Lower leg skin (tissue), 3 donors: ENCODE measurements at regions not wholly inside any gene's neighbourhood (a gene's known extent, or its start where the extent isn't known, plus 50 kb on each side); places are given as distances from the start of the nearest gene placed in this dataset.
"Not testable (repeated sequence)": the region's sequence is repeated elsewhere in the genome, so short reads cannot be mapped to it uniquely, and the experiment has no call there.

Source experiments
- DNase-seq, 2 donors: peaks; one replicate each; pipeline ENCODE4 v3.0.0-alpha.2; 2019; ENCODE audit warnings: low spot score in 2 of 2
- H3K4me3 ChIP-seq: fragments of 200-600 bp; sonication (generic); 2 replicates; pipeline ENCODE4 v1.5.1; 2017; ENCODE audit warnings: mild to moderate bottlenecking, low read depth; ENCODE audit not compliant: poor library complexity, severe bottlenecking
- WGBS, 2 donors: methylation state at CpG; one replicate each; pipeline ENCODE4 v1.1.5; 2018; 5-methylcytosine and 5-hydroxymethylcytosine counted together
- intact Hi-C: fragments of 100-400 bp; cut with DNase I; formaldehyde crosslinking; loops from one replicate; pipeline ENCODE4 v1.15.0; 2023; ENCODE audit warnings: low total_unique reads

DNA sequence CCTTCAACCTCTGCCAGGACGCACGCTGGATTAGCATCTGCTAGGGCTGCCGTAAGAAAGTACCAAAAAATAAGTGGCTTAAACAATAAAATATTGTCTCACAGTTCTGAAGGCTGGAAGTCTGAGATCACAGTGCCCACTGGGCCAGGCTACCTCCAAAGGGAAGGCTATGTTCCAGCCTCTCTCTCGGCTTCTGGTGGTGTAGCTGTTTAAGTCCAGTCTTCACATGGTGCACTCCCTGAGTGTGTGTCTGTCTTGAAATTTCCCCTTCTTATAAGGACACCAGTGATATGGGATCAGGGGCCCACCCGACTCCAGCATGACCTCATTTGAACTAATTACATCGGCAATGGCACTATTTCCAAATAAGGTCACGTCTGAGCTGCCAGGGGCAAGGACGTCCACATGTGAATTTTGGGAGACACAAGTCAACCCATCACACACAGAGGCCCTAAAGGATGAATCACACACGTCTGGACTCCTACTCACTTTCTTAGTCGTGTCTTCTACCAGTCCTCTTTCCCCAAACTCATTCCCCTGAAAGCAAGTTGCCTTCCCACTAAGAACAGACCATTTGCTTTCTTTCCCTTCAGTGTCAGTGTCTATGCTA is 359.4 kb downstream of the BCL2L11 start:
- intact Hi-C loops, H3K4me3 ChIP-seq: not testable (repeated sequence)
- peak in 1 of 2 donors; percentile 45 for DNase-seq
- WGBS, 2 donors: 73 to 77% methylated on average over 10 of the region's 10 CpGs

GRCh38 chr2:111480633-111481032 is 359.9 kb downstream of the BCL2L11 start:
- DNase-seq: peak in 1 of 2 donors; percentile 67
- intact Hi-C loops, H3K4me3 ChIP-seq: not testable (repeated sequence)
- 79 to 91% methylated on average over 2 to 6 of the region's 8 CpGs for WGBS, 2 donors

DNA sequence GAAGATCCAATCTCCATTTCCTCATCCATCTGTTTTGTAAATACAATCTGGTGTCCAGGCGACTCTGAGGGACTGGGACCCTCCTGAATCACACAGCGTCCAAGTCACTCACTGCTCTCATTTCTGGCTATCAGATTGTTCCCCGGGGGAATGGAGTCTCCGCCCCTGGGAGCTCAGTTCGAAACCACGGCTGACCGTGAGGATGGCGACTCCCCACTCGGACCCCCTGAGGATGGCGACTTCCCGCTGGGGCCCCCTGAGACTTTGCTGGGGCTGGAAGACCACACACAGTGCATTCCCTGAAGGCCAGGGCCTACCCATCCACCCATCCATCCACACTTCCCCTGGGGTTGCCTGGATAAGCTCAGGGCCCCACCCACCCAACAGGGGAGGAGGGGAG is 360.5 kb downstream of the BCL2L11 start:
- H3K4me3 ChIP-seq, intact Hi-C loops: not testable (repeated sequence)
- DNase-seq: peak in 1 of 2 donors; percentile 80
- WGBS, 2 donors: 57 to 88% methylated on average over 5 to 10 of the region's 11 CpGs

GRCh38 chr2:111482987-111483679 is 362.4 kb downstream of the BCL2L11 start:
- H3K4me3 ChIP-seq, intact Hi-C loops: not testable (repeated sequence)
- 59 to 76% methylated on average over 4 to 6 of the region's 8 CpGs for WGBS, 2 donors
- peak in 1 of 2 donors; percentile 6 for DNase-seq

- WGBS, 2 donors: 77 to 80% methylated on average over 1 to 3 of the region's 3 CpGs
- DNase-seq, intact Hi-C loops, H3K4me3 ChIP-seq: not testable (repeated sequence)
These were observed 363.4 kb downstream of the BCL2L11 start for GRCh38 chr2:111484097-111484496.

- H3K4me3 ChIP-seq, intact Hi-C loops: not testable (repeated sequence)
- peak in 1 of 2 donors; percentile 49 for DNase-seq
- WGBS, 2 donors: no CpG with 5 or more reads among the region's 1 CpG
These were observed 365.2 kb downstream of the BCL2L11 start for GRCh38 chr2:111485895-111486294.

DNA sequence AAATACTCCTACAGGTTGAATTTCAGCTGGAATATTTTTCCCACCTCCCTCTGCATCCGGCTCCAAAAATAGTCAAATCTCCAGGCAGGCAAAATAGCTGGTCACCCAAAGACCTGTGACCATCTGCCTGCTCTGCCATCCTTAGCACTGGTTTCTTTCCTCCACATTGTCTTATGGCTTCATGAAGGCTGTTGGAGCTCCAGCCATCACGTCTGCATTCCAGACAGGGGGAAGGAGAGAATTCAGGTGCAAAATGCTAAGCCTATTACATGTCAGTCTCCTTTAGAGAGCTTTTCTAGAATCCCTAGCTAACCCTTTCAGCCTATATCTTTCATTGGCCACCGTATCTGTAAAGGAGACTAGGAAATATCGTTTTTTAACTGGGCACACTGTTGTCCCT is 367.7 kb downstream of the BCL2L11 start:
- 87 to 89% methylated on average over 3 to 4 of the region's 4 CpGs for WGBS, 2 donors
- intact Hi-C loops, H3K4me3 ChIP-seq: not testable (repeated sequence)
- peak in 1 of 2 donors; percentile 6 for DNase-seq

DNA sequence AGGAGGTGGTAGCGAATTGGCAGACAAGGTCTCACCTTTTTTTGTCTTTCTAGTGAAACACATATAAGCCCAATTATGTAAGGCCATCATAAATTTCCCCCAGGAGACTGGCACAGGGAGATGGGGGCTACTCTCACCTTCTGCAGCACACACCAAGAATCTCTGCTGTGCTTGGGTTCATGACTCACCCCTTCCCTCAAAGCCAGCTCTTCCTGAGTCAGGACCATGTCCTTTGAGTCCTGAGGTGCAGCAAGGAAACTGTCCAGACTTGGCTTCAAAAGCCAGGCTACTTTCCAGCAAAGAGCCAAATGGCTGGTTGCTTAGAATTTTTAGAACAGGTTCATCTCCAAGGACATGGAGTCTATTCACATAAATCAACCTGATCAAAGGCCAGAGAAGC is 368.7 kb downstream of the BCL2L11 start:
- WGBS, 2 donors: no CpG with 5 or more reads among the region's 1 CpG
- intact Hi-C loops, H3K4me3 ChIP-seq, DNase-seq: not testable (repeated sequence)

DNA sequence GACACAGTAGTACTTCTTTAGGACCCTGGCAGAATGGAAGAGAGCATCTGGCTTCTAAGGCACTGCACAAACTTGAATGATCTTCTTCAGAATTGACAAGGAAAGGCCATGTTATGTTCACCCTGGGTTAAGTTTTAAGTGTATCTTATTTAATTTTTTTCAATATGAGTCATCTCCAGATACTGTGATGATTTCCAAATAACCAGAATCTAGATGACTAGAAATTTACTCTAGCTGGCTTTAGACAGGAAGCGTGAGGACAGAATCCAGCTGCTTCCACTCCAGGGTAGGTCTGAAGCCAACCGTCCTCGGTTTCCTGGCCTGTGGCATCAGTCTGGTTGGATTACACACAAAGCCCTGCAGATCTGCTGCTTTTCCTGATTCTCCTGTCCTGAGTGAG is 370.5 kb downstream of the BCL2L11 start:
- intact Hi-C loops, DNase-seq, H3K4me3 ChIP-seq: not testable (repeated sequence)
- WGBS, 2 donors: no CpG with 5 or more reads among the region's 3 CpGs

DNA sequence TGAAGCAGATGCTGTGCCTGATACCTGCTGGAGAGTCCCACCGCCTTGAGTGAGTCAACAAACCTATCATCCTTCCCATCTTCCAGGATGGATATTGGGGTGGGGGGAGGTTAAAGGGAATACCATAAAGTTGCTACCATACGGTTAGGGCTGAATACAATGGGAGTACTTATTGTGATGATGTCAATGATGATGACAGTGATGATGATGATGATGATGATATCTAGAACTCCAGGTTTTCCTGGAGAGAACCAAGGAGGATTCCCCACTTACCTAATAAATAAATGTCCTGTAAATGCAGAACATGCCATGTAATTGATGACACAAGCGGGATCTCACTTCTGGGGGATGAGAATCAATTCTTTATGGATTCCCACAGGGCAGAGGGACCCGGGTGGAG is 370.9 kb downstream of the BCL2L11 start:
- 74 to 81% methylated on average over 4 of the region's 4 CpGs for WGBS, 2 donors
- DNase-seq, H3K4me3 ChIP-seq, intact Hi-C loops: not testable (repeated sequence)

DNA sequence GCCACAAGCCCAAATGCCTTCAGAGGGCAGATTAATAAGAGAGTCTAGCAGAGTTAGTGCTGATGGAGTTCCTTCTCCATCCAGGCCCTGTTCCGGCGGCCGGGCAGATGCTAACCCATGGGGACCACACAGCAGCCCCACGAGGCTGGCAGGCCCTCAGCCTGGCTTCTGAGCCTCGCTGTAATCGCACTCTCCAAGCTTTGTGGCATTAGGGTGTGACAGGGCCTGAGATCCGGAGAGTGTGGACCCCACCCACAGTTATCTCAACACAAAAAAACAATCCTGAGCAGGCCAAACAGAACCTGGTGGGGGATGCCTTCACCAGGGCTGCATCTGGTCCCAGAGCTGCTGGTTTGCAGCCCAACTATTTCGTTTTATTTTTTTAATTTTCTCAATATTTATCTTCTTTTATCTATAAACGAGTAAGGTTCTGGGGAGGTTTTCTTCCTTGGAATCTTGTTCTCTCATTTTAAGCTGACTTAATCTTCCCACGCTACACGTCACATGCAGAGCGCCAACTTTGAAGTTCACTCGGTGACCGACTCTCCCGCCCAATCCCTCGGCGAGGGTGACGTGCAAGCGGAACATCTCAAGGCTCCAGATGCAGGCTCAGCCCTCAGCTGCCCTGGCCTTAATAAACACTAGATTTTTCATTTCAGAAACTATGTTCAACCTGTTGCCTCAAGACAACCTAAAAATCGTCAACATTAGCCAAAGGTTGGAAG is 372.4 kb downstream of the BCL2L11 start:
- DNase-seq, intact Hi-C loops, H3K4me3 ChIP-seq: not testable (repeated sequence)
- WGBS, 2 donors: 33 to 43% methylated on average over 1 of the region's 20 CpGs

DNA sequence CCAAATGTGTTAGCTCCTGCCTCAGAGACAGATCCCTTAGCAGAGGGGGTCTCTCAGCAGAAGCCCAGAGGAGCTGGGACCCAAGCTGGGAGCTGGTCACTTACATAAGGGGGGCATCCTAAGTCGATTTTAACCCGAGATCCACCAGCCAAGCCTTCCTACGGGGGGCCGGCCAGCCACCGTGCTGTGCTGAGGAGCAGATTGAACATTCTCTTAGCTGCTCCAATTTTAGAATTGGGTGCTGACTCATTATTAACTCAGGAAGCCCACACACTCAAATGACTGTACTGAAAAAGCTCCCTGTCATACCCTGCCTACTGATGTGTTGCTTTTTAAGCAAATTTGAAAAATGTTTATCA is 373.0 kb downstream of the BCL2L11 start:
- H3K4me3 ChIP-seq, DNase-seq, intact Hi-C loops: not testable (repeated sequence)
- WGBS, 2 donors: 53 to 57% methylated on average over 5 of the region's 5 CpGs

GRCh38 chr2:111494288-111494980 is 373.7 kb downstream of the BCL2L11 start:
- H3K4me3 ChIP-seq, DNase-seq, intact Hi-C loops: not testable (repeated sequence)
- 2 to 17% methylated on average over 5 to 9 of the region's 14 CpGs for WGBS, 2 donors

- DNase-seq, H3K4me3 ChIP-seq, intact Hi-C loops: not testable (repeated sequence)
- 0 to 2% methylated on average over 4 to 5 of the region's 7 CpGs for WGBS, 2 donors
These were observed 374.2 kb downstream of the BCL2L11 start for GRCh38 chr2:111494981-111495315.

DNA sequence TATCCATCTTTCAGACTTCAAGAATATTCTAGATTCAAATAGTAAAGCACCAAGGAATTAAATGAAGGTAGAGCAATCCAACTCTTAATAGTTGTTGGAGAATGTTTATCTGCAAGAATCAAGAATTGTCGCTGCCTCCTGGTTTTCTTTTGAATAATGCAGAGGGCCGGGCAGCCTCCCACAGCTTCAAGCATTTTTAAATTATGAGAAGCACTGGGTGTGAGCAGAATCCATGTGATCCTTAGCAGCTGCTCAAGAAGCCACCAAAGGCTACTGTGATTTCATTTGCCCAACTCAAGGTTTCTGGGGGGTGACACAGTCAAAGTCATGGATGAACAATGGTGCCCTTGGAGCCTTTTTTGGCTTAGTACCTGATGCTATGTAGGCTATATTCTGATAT is 374.9 kb downstream of the BCL2L11 start:
- intact Hi-C loops, H3K4me3 ChIP-seq, DNase-seq: not testable (repeated sequence)
- 9 to 31% methylated on average over 2 of the region's 2 CpGs for WGBS, 2 donors
